ENCODE measurements at regions not wholly inside any gene's neighbourhood (a gene's known extent, or its start where the extent isn't known, plus 50 kb on each side); places are given as distances from the start of the nearest gene placed in this dataset.
"Not testable (repeated sequence)": the region's sequence is repeated elsewhere in the genome, so short reads cannot be mapped to it uniquely, and the experiment has no call there.

GRCh38 chr18:57949335-57949734, 94.7 kb upstream of the NEDD4L start:
- not testable (repeated sequence) for TF ChIP-seq CTCF (IDR thresholded peaks at IDR 0.05); POLR2AphosphoS5 (IDR thresholded peaks at IDR 0.05; ENCODE audit: low read depth, low read length); TCF7L2 (IDR thresholded peaks at IDR 0.05; ENCODE audit: low read depth, low read length); REST (IDR thresholded peaks at IDR 0.05; ENCODE audit: insufficient read depth in 1 of 2, low read depth in 2 of 2, low read length in 1 of 2)

Data from Panc1 (cell line).